B cell (primary cell): ENCODE measurements at regions not wholly inside any gene's neighbourhood (a gene's known extent, or its start where the extent isn't known, plus 50 kb on each side); places are given as distances from the start of the nearest gene placed in this dataset.

Experiments used
- ATAC-seq: fragments of 200-7000 bp; cut with Tn5 transposase; one replicate; pipeline ENCODE4 v1.10.0; 2021; ENCODE audit warnings: low read depth, mild to moderate bottlenecking, moderate number of reproducible peaks, moderate library complexity
- CTCF ChIA-PET: fragments of 350-600 bp; sonication (Branson Sonifier 250); formaldehyde crosslinking; loops from one replicate; lab custom pipeline; 2021; ENCODE audit warnings: antibody characterized with exemption, inconsistent platforms; lab: Charles Lee
- POLR2A ChIA-PET: fragments of 350-600 bp; sonication (Branson Sonifier 250); formaldehyde crosslinking; loops from one replicate; lab custom pipeline; 2021; ENCODE audit warnings: antibody characterized with exemption; lab: Charles Lee
- DNase-seq: peaks from one replicate; pipeline ENCODE4 v3.0.0; 2013
- H2AFZ ChIP-seq: 2 replicates; pipeline ENCODE4 v1.6.1; 2012; ENCODE audit warnings: mild to moderate bottlenecking, low read depth, low read length; ENCODE audit not compliant: insufficient read depth, poor library complexity, severe bottlenecking
- H3K27ac ChIP-seq, 2 donors: 1 replicate in 1 of 2; 2 replicates in 1 of 2; pipeline ENCODE4 v1.5.1; 2012 to 2013; ENCODE audit warnings: low read length in 2 of 2, mild to moderate bottlenecking in 2 of 2, moderate library complexity in 1 of 2
- H3K27me3 ChIP-seq, 4 experiments: fragments of 200-600 bp in 1 of 4; sonication (generic) in 1 of 4; replicated peaks in 1 of 4; 1 replicate in 2 of 4; 2 replicates in 2 of 4; pipeline versions ENCODE4 v1.6.1 to v1.7.0; 2013 to 2016; ENCODE audit warnings: low read length in 3 of 4, mild to moderate bottlenecking in 2 of 4, mixed read lengths in 1 of 4, moderate library complexity in 1 of 4; ENCODE audit not compliant: insufficient read depth in 4 of 4, control insufficient read depth in 3 of 4; ENCODE audit errors: control extremely low read depth in 1 of 4
- H3K36me3 ChIP-seq, 2 experiments: replicated peaks in 1 of 2; 1 replicate in 1 of 2; 2 replicates in 1 of 2; pipeline versions ENCODE4 v1.6.1 to v1.7.1; 2013; ENCODE audit warnings: low read length in 1 of 2; ENCODE audit not compliant: insufficient read depth in 2 of 2, control insufficient read depth in 1 of 2; ENCODE audit errors: control extremely low read depth in 1 of 2, extremely low read depth in 1 of 2
- H3K4me1 ChIP-seq, 2 donors: fragments of 200-600 bp in 1 of 2; sonication (generic) in 1 of 2; 1 replicate in 1 of 2; 2 replicates in 1 of 2; pipeline versions ENCODE4 v1.5.1 to v1.6.1; 2013 to 2017; ENCODE audit warnings: low read length in 2 of 2; ENCODE audit not compliant: control insufficient read depth in 2 of 2, insufficient read depth in 2 of 2
- H3K4me2 ChIP-seq: replicated peaks from 2 replicates; pipeline ENCODE3; 2012; ENCODE audit warnings: mild to moderate bottlenecking, low read depth, low read length; ENCODE audit not compliant: poor library complexity, severe bottlenecking
- H3K4me3 ChIP-seq, 5 experiments: fragments of 200-600 bp in 1 of 5; sonication (generic) in 1 of 5; 1 replicate in 3 of 5; 2 replicates in 2 of 5; pipeline versions ENCODE4 v1.5.1 to v1.7.0; 2011 to 2016; ENCODE audit warnings: low read length in 4 of 5, mild to moderate bottlenecking in 4 of 5, low read depth in 2 of 5, control low read depth in 1 of 5, moderate library complexity in 1 of 5; ENCODE audit not compliant: insufficient read depth in 1 of 5; ENCODE audit errors: control extremely low read depth in 1 of 5, extremely low read depth in 1 of 5
- H3K79me2 ChIP-seq: fragments of 200-600 bp; sonication (generic); one replicate; pipeline ENCODE4 v1.6.0; 2016; ENCODE audit warnings: low read length; ENCODE audit not compliant: control insufficient read depth, insufficient read depth
- H3K9ac ChIP-seq: fragments of 200-600 bp; sonication (generic); 2 replicates; pipeline ENCODE4 v1.6.1; 2017; ENCODE audit warnings: mild to moderate bottlenecking, low read length, moderate library complexity
- H3K9me3 ChIP-seq, 3 donors: one replicate each; pipeline versions ENCODE4 v1.6.1 to v1.7.1; 2013; ENCODE audit warnings: low read length in 2 of 3; ENCODE audit not compliant: control insufficient read depth in 2 of 3, insufficient read depth in 1 of 3; ENCODE audit errors: control extremely low read depth in 1 of 3
- H4K20me1 ChIP-seq: 2 replicates; pipeline ENCODE4 v1.6.0; 2012; ENCODE audit warnings: mild to moderate bottlenecking, low read length; ENCODE audit not compliant: insufficient read depth, control insufficient read depth, poor library complexity, severe bottlenecking
- H3K27ac Mint-ChIP-seq: one replicate; pipeline ENCODE4 v1.8.0; 2021; ENCODE audit warnings: mixed read lengths
- H3K27me3 Mint-ChIP-seq: one replicate; pipeline ENCODE4 v1.8.0; 2021; ENCODE audit warnings: mixed read lengths
- H3K4me1 Mint-ChIP-seq: one replicate; pipeline ENCODE4 v1.8.0; 2021; ENCODE audit warnings: mixed read lengths
- H3K4me3 Mint-ChIP-seq: one replicate; pipeline ENCODE4 v1.8.0; 2021; ENCODE audit warnings: mixed read lengths
- H3K9me3 Mint-ChIP-seq: one replicate; pipeline ENCODE4 v1.8.0; 2022; ENCODE audit warnings: mixed read lengths; ENCODE audit not compliant: insufficient read depth
- EZH2 ChIP-seq: IDR thresholded peaks from 2 replicates; pipeline ENCODE4 v1.6.1; 2012; ENCODE audit warnings: borderline replicate concordance, low read depth, mild to moderate bottlenecking, moderate library complexity, low read length; ENCODE audit not compliant: insufficient read depth, poor library complexity, severe bottlenecking
- WGBS: methylation state at CpG from one replicate; pipeline ENCODE4 v1.1.5; 2013; ENCODE audit warnings: missing lambda C conversion rate; ENCODE audit not compliant: insufficient coverage; 5-methylcytosine and 5-hydroxymethylcytosine counted together
- intact Hi-C: fragments of 100-400 bp; cut with micrococcal nuclease; formaldehyde crosslinking; loops from one replicate; pipeline ENCODE4 v1.10.0; 2022
- TF ChIP-seq, protein P1 (sequence below): fragments of 200-600 bp; IDR thresholded peaks from one replicate; pipeline ENCODE4 v1.8.0; 2022; ENCODE audit warnings: antibody characterized with exemption, mild to moderate bottlenecking

DNA sequence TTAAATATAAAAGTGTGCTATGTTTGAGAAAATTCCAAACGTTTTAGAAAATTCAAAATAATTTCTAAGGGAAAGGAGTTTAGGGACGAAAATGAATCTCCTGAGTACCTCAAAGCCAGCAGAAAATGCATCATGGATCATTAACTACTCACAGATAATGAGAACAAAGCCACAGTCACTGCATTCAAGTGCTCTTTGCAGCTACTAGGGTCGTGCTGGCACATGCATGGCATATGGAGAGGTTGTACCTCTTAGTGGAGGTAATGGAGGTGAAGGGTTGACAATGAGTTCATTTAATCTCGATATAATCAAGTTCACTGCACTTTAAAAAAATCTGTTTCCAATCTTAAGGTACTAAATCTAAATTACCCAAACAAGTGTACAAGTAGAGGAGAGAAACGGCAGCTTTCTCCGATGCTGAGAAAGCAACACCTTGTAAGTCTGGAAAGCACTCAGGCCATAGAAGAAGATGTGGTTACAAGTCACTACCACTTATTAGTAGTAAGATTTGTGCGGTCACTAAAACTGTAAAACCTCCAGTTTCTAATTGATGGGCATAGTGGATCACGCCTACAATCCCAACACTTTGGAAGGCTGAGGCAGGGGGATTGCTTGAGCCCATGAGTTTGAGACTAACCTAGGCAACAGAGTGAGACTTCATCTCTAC is 261.1 kb upstream of the ANO3 start:
- Histone ChIP-seq H3K4me2 (no peak overlapping the region), H3K36me3 (no peaks in the 10 kb centered on the region), H3K9ac (no peak overlapping the region), H4K20me1 (no peaks in the 10 kb centered on the region), H3K4me3 (no peak overlapping the region), H3K4me1 (no peaks in the 10 kb centered on the region), H3K9me3 (no peaks in the 10 kb centered on the region), H2AFZ (no peak overlapping the region), H3K27me3 (no peaks in the 10 kb centered on the region), H3K27ac (no peak overlapping the region), H3K79me2 (no peaks in the 10 kb centered on the region)
- no CpG with 5 or more reads among the region's 8 CpGs for WGBS
- ATAC-seq (no peak), DNase-seq (no peak)
- H3K4me3 Mint-ChIP-seq: no peak overlapping the region
- H3K4me1 Mint-ChIP-seq: peaks cover 4% of the 10 kb centered on the region
- POLR2A ChIA-PET: no interaction called here
- TF ChIP-seq, protein P1, sequence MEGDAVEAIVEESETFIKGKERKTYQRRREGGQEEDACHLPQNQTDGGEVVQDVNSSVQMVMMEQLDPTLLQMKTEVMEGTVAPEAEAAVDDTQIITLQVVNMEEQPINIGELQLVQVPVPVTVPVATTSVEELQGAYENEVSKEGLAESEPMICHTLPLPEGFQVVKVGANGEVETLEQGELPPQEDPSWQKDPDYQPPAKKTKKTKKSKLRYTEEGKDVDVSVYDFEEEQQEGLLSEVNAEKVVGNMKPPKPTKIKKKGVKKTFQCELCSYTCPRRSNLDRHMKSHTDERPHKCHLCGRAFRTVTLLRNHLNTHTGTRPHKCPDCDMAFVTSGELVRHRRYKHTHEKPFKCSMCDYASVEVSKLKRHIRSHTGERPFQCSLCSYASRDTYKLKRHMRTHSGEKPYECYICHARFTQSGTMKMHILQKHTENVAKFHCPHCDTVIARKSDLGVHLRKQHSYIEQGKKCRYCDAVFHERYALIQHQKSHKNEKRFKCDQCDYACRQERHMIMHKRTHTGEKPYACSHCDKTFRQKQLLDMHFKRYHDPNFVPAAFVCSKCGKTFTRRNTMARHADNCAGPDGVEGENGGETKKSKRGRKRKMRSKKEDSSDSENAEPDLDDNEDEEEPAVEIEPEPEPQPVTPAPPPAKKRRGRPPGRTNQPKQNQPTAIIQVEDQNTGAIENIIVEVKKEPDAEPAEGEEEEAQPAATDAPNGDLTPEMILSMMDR: no peak
- no peak for TF ChIP-seq EZH2
- no peak overlapping the region for H3K27ac Mint-ChIP-seq
- no peaks in the 10 kb centered on the region for H3K27me3 Mint-ChIP-seq
- CTCF ChIA-PET: no interaction called here
- intact Hi-C loops: no loop called here
- H3K9me3 Mint-ChIP-seq: no peaks in the 10 kb centered on the region

DNA sequence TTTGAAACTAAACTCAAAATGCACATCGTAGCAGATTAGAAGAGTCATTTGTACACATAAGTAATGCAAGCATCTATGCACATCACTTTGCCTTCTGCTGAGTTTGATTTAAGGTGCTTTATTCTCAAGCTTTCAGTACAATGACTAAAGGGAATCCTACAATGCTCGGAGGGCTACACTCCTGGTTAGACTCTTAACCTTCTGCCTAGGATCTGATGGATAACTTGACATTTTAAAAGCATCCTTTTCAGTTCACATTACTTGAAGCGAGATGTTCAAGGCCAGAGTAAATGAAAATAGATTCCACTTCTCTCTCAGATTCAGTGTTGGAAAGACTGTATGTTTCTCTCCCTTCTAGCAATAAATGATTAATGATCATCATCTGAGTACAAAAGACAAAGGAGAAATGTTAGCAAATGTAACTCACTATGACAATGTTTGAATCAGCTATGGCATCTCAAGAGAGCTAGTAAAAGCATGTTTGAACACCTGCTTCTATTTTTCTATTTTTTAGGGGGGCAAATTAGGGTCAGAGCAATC is 259.2 kb upstream of the ANO3 start:
- no peak for DNase-seq

More for the DNA sequence above, 259.2 kb upstream of the ANO3 start:
- no peak overlapping the region for H3K4me2 ChIP-seq
- no peak overlapping the region for H2AFZ ChIP-seq
- H3K4me3 ChIP-seq: no peak overlapping the region
- no peak overlapping the region for H3K27ac Mint-ChIP-seq
- peaks cover 1% of the 10 kb centered on the region for H3K4me1 Mint-ChIP-seq
- no peaks in the 10 kb centered on the region for H4K20me1 ChIP-seq
- no peak overlapping the region for H3K27ac ChIP-seq
- WGBS: 80% methylated on average over 1 of the region's 3 CpGs
- intact Hi-C loops: no loop called here
- H3K36me3 ChIP-seq: no peaks in the 10 kb centered on the region
- no peaks in the 10 kb centered on the region for H3K27me3 Mint-ChIP-seq
- no peaks in the 10 kb centered on the region for H3K79me2 ChIP-seq
- H3K4me3 Mint-ChIP-seq: no peak overlapping the region
- TF ChIP-seq, protein P1: no peak
- no peak for TF ChIP-seq EZH2
- no peaks in the 10 kb centered on the region for H3K27me3 ChIP-seq
- H3K4me1 ChIP-seq: no peaks in the 10 kb centered on the region
- no peak overlapping the region for H3K9ac ChIP-seq
- POLR2A ChIA-PET: no interaction called here
- CTCF ChIA-PET: no interaction called here
- no peak for ATAC-seq
- no peaks in the 10 kb centered on the region for H3K9me3 ChIP-seq
- no peaks in the 10 kb centered on the region for H3K9me3 Mint-ChIP-seq
